ENCODE measurements at regions not wholly inside any gene's neighbourhood (a gene's known extent, or its start where the extent isn't known, plus 50 kb on each side); places are given as distances from the start of the nearest gene placed in this dataset.

- no peak overlapping the region for H3K4me3 ChIP-seq (ENCODE audit: low read length in 2 of 2)
- no peaks in the 10 kb centered on the region for H3K27me3 ChIP-seq (ENCODE audit: control insufficient read depth in 1 of 2, insufficient read depth in 2 of 2, low read length in 2 of 2)
- H3K9me3 ChIP-seq (ENCODE audit: control insufficient read depth in 2 of 2, low read length in 2 of 2), result no peaks in the 10 kb centered on the region
- H3K36me3 ChIP-seq (ENCODE audit: control insufficient read depth in 2 of 2, insufficient read depth in 2 of 2, low read length in 2 of 2), result no peaks in the 10 kb centered on the region
- no peak overlapping the region for H3K9ac ChIP-seq (ENCODE audit: low read length in 2 of 2)
- H3K4me1 ChIP-seq (ENCODE audit: control insufficient read depth, insufficient read depth, low read length), result peaks cover 6% of the 10 kb centered on the region
- H3K27ac ChIP-seq (ENCODE audit: low read length), result no peak overlapping the region
These were observed 365.1 kb downstream of the ENC1 start for GRCh38 chr5:74275171-74275992.

- Histone ChIP-seq H3K4me3 (ENCODE audit: low read length in 2 of 2) (no peak overlapping the region), H3K36me3 (ENCODE audit: control insufficient read depth in 2 of 2, insufficient read depth in 2 of 2, low read length in 2 of 2) (no peaks in the 10 kb centered on the region), H3K4me1 (ENCODE audit: control insufficient read depth, insufficient read depth, low read length) (peaks cover 6% of the 10 kb centered on the region), H3K9ac (ENCODE audit: low read length in 2 of 2) (no peak overlapping the region), H3K27ac (ENCODE audit: low read length) (no peak overlapping the region), H3K27me3 (ENCODE audit: control insufficient read depth in 1 of 2, insufficient read depth in 2 of 2, low read length in 2 of 2) (no peaks in the 10 kb centered on the region), H3K9me3 (ENCODE audit: control insufficient read depth in 2 of 2, low read length in 2 of 2) (no peaks in the 10 kb centered on the region)
These were observed 366.2 kb downstream of the ENC1 start for GRCh38 chr5:74274326-74274725.

DNA sequence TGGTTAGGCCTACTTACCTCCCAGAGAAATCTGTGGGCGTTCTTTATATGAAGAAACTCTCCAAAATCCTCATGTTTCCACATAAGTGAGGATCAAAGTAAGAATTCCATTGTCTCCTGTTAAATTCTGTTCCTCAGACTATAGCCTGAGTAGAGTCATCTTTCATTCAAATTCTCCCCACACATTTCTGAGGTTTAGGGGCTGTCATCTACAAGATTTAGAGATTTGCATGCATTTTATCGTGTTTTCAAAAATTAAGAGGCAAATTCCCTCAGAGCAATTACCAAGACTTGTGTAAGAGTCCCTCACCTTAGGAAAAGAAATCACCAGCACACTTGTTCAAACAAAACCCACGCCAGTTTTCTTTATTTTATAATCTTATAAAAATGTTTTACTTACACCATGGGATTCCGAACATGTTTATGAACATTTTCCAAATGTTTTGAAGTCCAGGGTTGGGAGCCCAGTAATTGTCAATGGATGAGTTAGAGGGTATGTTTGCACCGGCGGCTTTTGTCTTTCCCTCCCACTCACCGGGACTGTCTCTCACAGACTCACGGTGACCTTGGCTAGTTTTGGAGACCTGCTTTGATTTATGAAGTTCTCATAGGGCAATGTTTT is 367.6 kb downstream of the ENC1 start:
- no peaks in the 10 kb centered on the region for H3K27me3 ChIP-seq (ENCODE audit: control insufficient read depth in 1 of 2, insufficient read depth in 2 of 2, low read length in 2 of 2)
- H3K4me1 ChIP-seq (ENCODE audit: control insufficient read depth, insufficient read depth, low read length), result peaks cover 7% of the 10 kb centered on the region
- H3K9ac ChIP-seq (ENCODE audit: low read length in 2 of 2), result no peak overlapping the region
- no peaks in the 10 kb centered on the region for H3K9me3 ChIP-seq (ENCODE audit: control insufficient read depth in 2 of 2, low read length in 2 of 2)
- H3K27ac ChIP-seq (ENCODE audit: low read length), result no peak overlapping the region
- H3K36me3 ChIP-seq (ENCODE audit: control insufficient read depth in 2 of 2, insufficient read depth in 2 of 2, low read length in 2 of 2), result no peaks in the 10 kb centered on the region
- H3K4me3 ChIP-seq (ENCODE audit: low read length in 2 of 2), result no peak overlapping the region

DNA sequence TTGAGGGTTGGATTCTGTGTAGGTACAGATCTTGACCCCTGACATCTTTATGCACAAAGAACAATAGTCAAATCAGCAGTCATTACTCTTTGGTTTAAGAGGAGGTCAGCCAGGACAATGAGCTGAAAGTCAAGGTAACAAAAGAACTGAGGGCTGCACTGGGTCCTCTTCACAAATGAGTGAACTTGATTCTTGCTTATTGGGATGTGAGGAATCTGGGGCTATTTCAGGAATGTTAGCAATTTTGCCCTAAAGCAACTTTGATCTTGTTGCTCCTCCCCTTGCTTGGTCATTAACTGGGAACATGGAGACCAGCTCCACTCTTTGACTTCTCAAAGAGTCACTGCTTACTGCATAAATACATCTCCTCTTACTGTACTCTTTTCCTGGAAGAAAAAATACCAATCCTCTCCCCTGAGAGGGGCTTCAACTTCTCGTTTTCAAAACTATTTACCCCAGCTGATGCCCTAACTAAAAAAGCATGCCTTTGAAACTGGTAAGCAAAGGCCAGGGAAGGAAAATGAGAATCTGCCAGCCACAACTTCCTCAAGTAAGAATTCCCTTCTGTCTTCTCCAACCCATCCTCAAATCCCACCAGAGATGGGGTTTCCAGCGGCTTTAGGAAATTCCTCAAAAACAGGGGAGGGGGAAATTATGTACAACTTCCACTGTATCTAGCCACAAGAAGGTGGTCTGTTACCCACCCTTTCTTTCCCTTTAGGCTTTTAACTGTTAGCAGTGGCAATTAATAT is 368.3 kb downstream of the ENC1 start:
- Histone ChIP-seq H3K4me3 (ENCODE audit: low read length in 2 of 2) (no peak overlapping the region), H3K27ac (ENCODE audit: low read length) (no peak overlapping the region), H3K4me1 (ENCODE audit: control insufficient read depth, insufficient read depth, low read length) (peaks cover 8% of the 10 kb centered on the region), H3K36me3 (ENCODE audit: control insufficient read depth in 2 of 2, insufficient read depth in 2 of 2, low read length in 2 of 2) (no peaks in the 10 kb centered on the region), H3K9me3 (ENCODE audit: control insufficient read depth in 2 of 2, low read length in 2 of 2) (no peaks in the 10 kb centered on the region), H3K9ac (ENCODE audit: low read length in 2 of 2) (no peak overlapping the region), H3K27me3 (ENCODE audit: control insufficient read depth in 1 of 2, insufficient read depth in 2 of 2, low read length in 2 of 2) (no peaks in the 10 kb centered on the region)

DNA sequence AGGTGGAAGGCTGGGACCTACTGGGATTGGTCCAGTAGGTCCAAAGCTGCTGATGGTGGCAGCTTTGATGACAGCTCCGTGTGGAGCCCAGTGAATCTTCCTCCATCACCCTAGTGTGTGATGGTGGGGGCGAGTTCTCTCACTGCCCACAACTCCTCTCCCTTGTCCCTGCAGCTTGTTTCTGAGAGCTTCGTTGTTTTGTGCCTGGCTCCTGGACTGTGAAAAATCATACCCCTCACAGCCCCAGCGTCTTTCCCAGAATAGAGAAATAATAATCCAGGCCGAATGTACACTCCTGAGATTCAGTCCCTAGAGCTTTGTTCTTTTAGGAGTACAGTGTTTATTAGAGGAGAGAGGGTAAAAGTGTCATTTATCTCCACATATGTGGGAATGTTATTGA is 372.2 kb downstream of the ENC1 start:
- no peak overlapping the region for H3K4me3 ChIP-seq (ENCODE audit: low read length in 2 of 2)
- peaks cover 2% of the 10 kb centered on the region for H3K4me1 ChIP-seq (ENCODE audit: control insufficient read depth, insufficient read depth, low read length)
- H3K36me3 ChIP-seq (ENCODE audit: control insufficient read depth in 2 of 2, insufficient read depth in 2 of 2, low read length in 2 of 2), result no peaks in the 10 kb centered on the region
- no peaks in the 10 kb centered on the region for H3K27me3 ChIP-seq (ENCODE audit: control insufficient read depth in 1 of 2, insufficient read depth in 2 of 2, low read length in 2 of 2)
- H3K9ac ChIP-seq (ENCODE audit: low read length in 2 of 2), result no peak overlapping the region
- H3K9me3 ChIP-seq (ENCODE audit: control insufficient read depth in 2 of 2, low read length in 2 of 2), result peaks cover 0 to 2% of the 10 kb centered on the region in 2 donors
- no peak overlapping the region for H3K27ac ChIP-seq (ENCODE audit: low read length)

DNA sequence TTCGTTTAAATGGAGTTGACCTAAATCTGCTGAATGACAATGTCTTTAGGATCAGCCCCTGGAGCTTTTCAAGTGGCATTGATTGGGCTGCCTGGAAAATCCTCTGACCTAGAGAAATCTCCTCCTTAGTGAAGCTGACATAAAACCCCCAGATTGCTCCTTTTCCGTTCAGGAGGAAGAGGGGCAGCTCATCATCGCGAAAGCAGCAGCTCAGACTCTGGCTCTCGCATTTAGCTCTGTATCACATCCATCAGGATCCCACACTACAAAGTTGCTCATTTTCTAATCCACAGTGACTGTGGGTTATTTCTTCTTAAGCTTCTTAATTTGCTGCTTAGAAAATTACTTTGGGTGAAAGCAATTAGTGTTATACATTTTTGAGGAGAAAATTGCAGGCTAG is 373.7 kb downstream of the ENC1 start:
- no peak overlapping the region for H3K27ac ChIP-seq (ENCODE audit: low read length)
- no peak overlapping the region for H3K9ac ChIP-seq (ENCODE audit: low read length in 2 of 2)
- no peaks in the 10 kb centered on the region for H3K36me3 ChIP-seq (ENCODE audit: control insufficient read depth in 2 of 2, insufficient read depth in 2 of 2, low read length in 2 of 2)
- no peaks in the 10 kb centered on the region for H3K27me3 ChIP-seq (ENCODE audit: control insufficient read depth in 1 of 2, insufficient read depth in 2 of 2, low read length in 2 of 2)
- peaks cover 0 to 2% of the 10 kb centered on the region in 2 donors for H3K9me3 ChIP-seq (ENCODE audit: control insufficient read depth in 2 of 2, low read length in 2 of 2)
- no peak overlapping the region for H3K4me3 ChIP-seq (ENCODE audit: low read length in 2 of 2)
- H3K4me1 ChIP-seq (ENCODE audit: control insufficient read depth, insufficient read depth, low read length), result peaks cover 2% of the 10 kb centered on the region

- H3K4me3 ChIP-seq (ENCODE audit: low read length in 2 of 2), result no peak overlapping the region
- no peaks in the 10 kb centered on the region for H3K36me3 ChIP-seq (ENCODE audit: control insufficient read depth in 2 of 2, insufficient read depth in 2 of 2, low read length in 2 of 2)
- H3K4me1 ChIP-seq (ENCODE audit: control insufficient read depth, insufficient read depth, low read length), result peaks cover 2% of the 10 kb centered on the region
- no peak overlapping the region for H3K9ac ChIP-seq (ENCODE audit: low read length in 2 of 2)
- H3K27me3 ChIP-seq (ENCODE audit: control insufficient read depth in 1 of 2, insufficient read depth in 2 of 2, low read length in 2 of 2), result no peaks in the 10 kb centered on the region
- no peak overlapping the region for H3K27ac ChIP-seq (ENCODE audit: low read length)
- peaks cover 0 to 2% of the 10 kb centered on the region in 2 donors for H3K9me3 ChIP-seq (ENCODE audit: control insufficient read depth in 2 of 2, low read length in 2 of 2)
These were observed 374.4 kb downstream of the ENC1 start for GRCh38 chr5:74266132-74266531.

GRCh38 chr5:74262544-74263207 is 377.9 kb downstream of the ENC1 start:
- no peaks in the 10 kb centered on the region for H3K4me1 ChIP-seq (ENCODE audit: control insufficient read depth, insufficient read depth, low read length)
- no peak overlapping the region for H3K9ac ChIP-seq (ENCODE audit: low read length in 2 of 2)
- no peak overlapping the region for H3K27ac ChIP-seq (ENCODE audit: low read length)
- H3K27me3 ChIP-seq (ENCODE audit: control insufficient read depth in 1 of 2, insufficient read depth in 2 of 2, low read length in 2 of 2), result no peaks in the 10 kb centered on the region
- peaks cover 0 to 2% of the 10 kb centered on the region in 2 donors for H3K9me3 ChIP-seq (ENCODE audit: control insufficient read depth in 2 of 2, low read length in 2 of 2)
- no peaks in the 10 kb centered on the region for H3K36me3 ChIP-seq (ENCODE audit: control insufficient read depth in 2 of 2, insufficient read depth in 2 of 2, low read length in 2 of 2)
- H3K4me3 ChIP-seq (ENCODE audit: low read length in 2 of 2), result no peak overlapping the region

DNA sequence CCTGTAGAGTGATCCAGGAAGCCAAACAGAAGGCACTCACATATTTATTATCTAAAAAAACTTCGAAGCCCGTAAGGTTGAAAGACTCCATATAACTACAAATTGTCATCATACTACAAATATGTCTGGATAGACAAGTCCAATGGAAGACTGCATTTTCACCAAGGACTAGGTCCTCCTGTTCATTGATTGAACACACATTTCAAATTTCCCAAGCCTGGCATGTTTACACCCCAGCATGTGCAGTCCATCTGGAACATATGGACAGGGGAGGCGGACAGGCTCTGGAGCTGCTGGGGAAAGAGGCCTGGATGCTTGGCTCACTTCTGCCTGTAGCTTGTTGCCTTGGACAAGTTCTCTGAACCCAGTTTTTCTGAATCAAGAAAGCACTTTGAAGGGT is 378.7 kb downstream of the ENC1 start:
- Histone ChIP-seq H3K36me3 (ENCODE audit: control insufficient read depth in 2 of 2, insufficient read depth in 2 of 2, low read length in 2 of 2) (no peaks in the 10 kb centered on the region), H3K4me3 (ENCODE audit: low read length in 2 of 2) (no peak overlapping the region), H3K4me1 (ENCODE audit: control insufficient read depth, insufficient read depth, low read length) (no peaks in the 10 kb centered on the region), H3K27me3 (ENCODE audit: control insufficient read depth in 1 of 2, insufficient read depth in 2 of 2, low read length in 2 of 2) (no peaks in the 10 kb centered on the region), H3K9me3 (ENCODE audit: control insufficient read depth in 2 of 2, low read length in 2 of 2) (peaks cover 0 to 2% of the 10 kb centered on the region in 2 donors), H3K27ac (ENCODE audit: low read length) (no peak overlapping the region), H3K9ac (ENCODE audit: low read length in 2 of 2) (no peak overlapping the region)

GRCh38 chr5:74261421-74261820 is 379.1 kb downstream of the ENC1 start:
- H3K9ac ChIP-seq (ENCODE audit: low read length in 2 of 2), result no peak overlapping the region
- H3K36me3 ChIP-seq (ENCODE audit: control insufficient read depth in 2 of 2, insufficient read depth in 2 of 2, low read length in 2 of 2), result no peaks in the 10 kb centered on the region
- H3K27me3 ChIP-seq (ENCODE audit: control insufficient read depth in 1 of 2, insufficient read depth in 2 of 2, low read length in 2 of 2), result no peaks in the 10 kb centered on the region
- H3K9me3 ChIP-seq (ENCODE audit: control insufficient read depth in 2 of 2, low read length in 2 of 2), result peaks cover 0 to 2% of the 10 kb centered on the region in 2 donors
- no peak overlapping the region for H3K27ac ChIP-seq (ENCODE audit: low read length)
- no peaks in the 10 kb centered on the region for H3K4me1 ChIP-seq (ENCODE audit: control insufficient read depth, insufficient read depth, low read length)
- no peak overlapping the region for H3K4me3 ChIP-seq (ENCODE audit: low read length in 2 of 2)
